ENCODE measurements at regions not wholly inside any gene's neighbourhood (a gene's known extent, or its start where the extent isn't known, plus 50 kb on each side); places are given as distances from the start of the nearest gene placed in this dataset.

DNA sequence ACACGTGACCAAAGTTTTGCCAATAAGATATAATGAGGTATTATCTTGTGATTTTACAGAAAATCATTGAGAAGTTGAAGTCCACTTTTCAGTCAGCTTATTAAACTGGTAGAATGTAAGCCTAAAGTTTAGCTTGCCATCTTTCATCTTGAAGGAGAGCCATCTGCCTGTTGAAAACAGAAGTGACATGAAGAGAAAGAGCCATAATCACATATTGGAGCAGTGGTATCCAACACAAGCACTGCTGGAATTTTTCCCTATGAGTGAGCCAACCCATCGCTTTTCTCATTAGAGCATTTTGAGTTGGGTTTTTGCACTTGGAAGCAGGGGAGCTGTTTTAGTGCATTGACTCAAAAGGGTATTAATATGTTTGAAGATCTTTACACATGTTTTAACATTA is 117.6 kb upstream of the FERD3L start:
- Histone ChIP-seq H3K4me1 (ENCODE audit: control insufficient read depth in 1 of 2, insufficient read depth in 2 of 2, low read length in 2 of 2) (no peaks in the 10 kb centered on the region), H3K27me3 (ENCODE audit: low read depth, low read length) (no peaks in the 10 kb centered on the region), H3K27ac (ENCODE audit: low read length) (no peak overlapping the region), H3K9me3 (ENCODE audit: control insufficient read depth in 1 of 2, low read length in 2 of 2) (no peaks in the 10 kb centered on the region), H3K4me3 (ENCODE audit: low read depth in 1 of 2, low read length in 2 of 2) (no peak overlapping the region), H3K36me3 (ENCODE audit: control insufficient read depth in 1 of 2, insufficient read depth in 2 of 2, low read length in 2 of 2) (no peaks in the 10 kb centered on the region)

- no peaks in the 10 kb centered on the region for H3K27me3 ChIP-seq (ENCODE audit: low read depth, low read length)
- no peaks in the 10 kb centered on the region for H3K4me1 ChIP-seq (ENCODE audit: control insufficient read depth in 1 of 2, insufficient read depth in 2 of 2, low read length in 2 of 2)
- H3K4me3 ChIP-seq (ENCODE audit: low read depth in 1 of 2, low read length in 2 of 2): no peak overlapping the region
- no peak overlapping the region for H3K27ac ChIP-seq (ENCODE audit: low read length)
- H3K36me3 ChIP-seq (ENCODE audit: control insufficient read depth in 1 of 2, insufficient read depth in 2 of 2, low read length in 2 of 2): no peaks in the 10 kb centered on the region
- no peaks in the 10 kb centered on the region for H3K9me3 ChIP-seq (ENCODE audit: control insufficient read depth in 1 of 2, low read length in 2 of 2)
Measured at GRCh38 chr7:19249281-19249680, 104.1 kb upstream of the FERD3L start.

DNA sequence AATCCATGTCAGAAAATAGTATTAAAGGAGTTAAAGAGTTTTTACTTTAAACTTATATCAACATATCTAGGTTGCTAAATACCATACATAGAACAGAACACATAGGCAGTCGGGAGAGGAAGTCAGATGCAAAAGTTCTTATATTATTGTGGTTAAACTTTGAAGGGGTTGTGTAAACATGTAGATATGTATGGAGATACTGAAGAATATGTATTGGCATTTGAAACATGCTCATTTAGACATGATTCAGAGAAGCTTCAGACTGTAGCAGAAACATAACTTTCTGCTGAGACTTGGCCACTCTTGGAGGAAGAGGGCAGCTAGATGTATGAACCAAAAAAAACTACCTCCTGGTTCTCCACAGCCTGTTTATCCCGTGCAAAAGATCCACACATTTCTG is 103.5 kb upstream of the FERD3L start:
- no peak overlapping the region for H3K27ac ChIP-seq (ENCODE audit: low read length)
- no peaks in the 10 kb centered on the region for H3K4me1 ChIP-seq (ENCODE audit: control insufficient read depth in 1 of 2, insufficient read depth in 2 of 2, low read length in 2 of 2)
- no peaks in the 10 kb centered on the region for H3K36me3 ChIP-seq (ENCODE audit: control insufficient read depth in 1 of 2, insufficient read depth in 2 of 2, low read length in 2 of 2)
- no peak overlapping the region for H3K4me3 ChIP-seq (ENCODE audit: low read depth in 1 of 2, low read length in 2 of 2)
- no peaks in the 10 kb centered on the region for H3K27me3 ChIP-seq (ENCODE audit: low read depth, low read length)
- no peaks in the 10 kb centered on the region for H3K9me3 ChIP-seq (ENCODE audit: control insufficient read depth in 1 of 2, low read length in 2 of 2)

- H3K4me3 ChIP-seq (ENCODE audit: low read depth in 1 of 2, low read length in 2 of 2): no peak overlapping the region
- H3K9me3 ChIP-seq (ENCODE audit: control insufficient read depth in 1 of 2, low read length in 2 of 2): no peaks in the 10 kb centered on the region
- H3K27me3 ChIP-seq (ENCODE audit: low read depth, low read length): no peaks in the 10 kb centered on the region
- no peaks in the 10 kb centered on the region for H3K4me1 ChIP-seq (ENCODE audit: control insufficient read depth in 1 of 2, insufficient read depth in 2 of 2, low read length in 2 of 2)
- H3K36me3 ChIP-seq (ENCODE audit: control insufficient read depth in 1 of 2, insufficient read depth in 2 of 2, low read length in 2 of 2): no peaks in the 10 kb centered on the region
- H3K27ac ChIP-seq (ENCODE audit: low read length): no peak overlapping the region
Measured at GRCh38 chr7:19248115-19248514, 102.9 kb upstream of the FERD3L start.

DNA sequence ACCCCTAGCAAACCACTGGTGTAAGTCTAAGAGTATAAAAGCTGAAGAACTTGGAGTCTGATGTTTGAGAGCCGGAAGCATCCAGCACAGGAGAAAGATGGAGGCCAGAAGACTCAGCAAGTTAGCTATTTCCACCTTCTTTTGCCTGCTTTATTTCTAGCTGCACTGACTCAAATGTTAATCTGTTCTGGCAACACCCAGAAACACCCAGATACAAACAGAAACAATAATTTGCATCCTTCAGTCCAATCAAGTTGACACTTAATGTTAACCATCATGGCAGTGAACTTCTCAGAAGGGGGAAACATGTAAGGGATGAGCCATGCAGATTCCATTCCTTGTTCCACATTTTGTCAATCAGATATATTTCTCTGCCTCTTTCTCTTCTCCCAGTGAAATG is 101.8 kb upstream of the FERD3L start:
- no peaks in the 10 kb centered on the region for H3K4me1 ChIP-seq (ENCODE audit: control insufficient read depth in 1 of 2, insufficient read depth in 2 of 2, low read length in 2 of 2)
- no peaks in the 10 kb centered on the region for H3K27me3 ChIP-seq (ENCODE audit: low read depth, low read length)
- no peaks in the 10 kb centered on the region for H3K36me3 ChIP-seq (ENCODE audit: control insufficient read depth in 1 of 2, insufficient read depth in 2 of 2, low read length in 2 of 2)
- no peak overlapping the region for H3K27ac ChIP-seq (ENCODE audit: low read length)
- no peak overlapping the region for H3K4me3 ChIP-seq (ENCODE audit: low read depth in 1 of 2, low read length in 2 of 2)
- peaks cover 0 to 4% of the 10 kb centered on the region in 2 donors for H3K9me3 ChIP-seq (ENCODE audit: control insufficient read depth in 1 of 2, low read length in 2 of 2)

DNA sequence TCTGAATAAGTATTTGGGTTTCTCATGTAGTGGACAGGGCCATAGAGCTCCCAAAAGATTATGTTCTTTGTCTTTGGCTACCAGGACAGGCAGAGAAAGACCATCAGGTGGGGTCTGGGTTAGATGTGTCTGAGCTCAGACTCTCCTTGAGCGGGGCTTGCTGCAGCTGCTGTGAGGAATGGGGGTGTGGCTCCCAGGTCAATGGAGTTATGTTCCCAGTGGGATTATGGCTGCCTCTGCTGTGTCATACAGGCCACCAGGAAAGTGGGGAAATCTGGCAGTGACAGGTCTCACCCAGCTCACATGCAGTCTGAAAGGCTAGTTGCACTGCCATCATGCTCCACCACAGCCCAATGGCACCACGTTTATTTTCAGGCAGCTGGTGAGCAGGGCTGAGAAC is 97.0 kb upstream of the FERD3L start:
- Histone ChIP-seq H3K9me3 (ENCODE audit: control insufficient read depth in 1 of 2, low read length in 2 of 2) (peaks cover 0 to 12% of the 10 kb centered on the region in 2 donors), H3K36me3 (ENCODE audit: control insufficient read depth in 1 of 2, insufficient read depth in 2 of 2, low read length in 2 of 2) (no peaks in the 10 kb centered on the region), H3K27me3 (ENCODE audit: low read depth, low read length) (no peaks in the 10 kb centered on the region), H3K4me3 (ENCODE audit: low read depth in 1 of 2, low read length in 2 of 2) (no peak overlapping the region), H3K4me1 (ENCODE audit: control insufficient read depth in 1 of 2, insufficient read depth in 2 of 2, low read length in 2 of 2) (no peaks in the 10 kb centered on the region), H3K27ac (ENCODE audit: low read length) (no peak overlapping the region)

DNA sequence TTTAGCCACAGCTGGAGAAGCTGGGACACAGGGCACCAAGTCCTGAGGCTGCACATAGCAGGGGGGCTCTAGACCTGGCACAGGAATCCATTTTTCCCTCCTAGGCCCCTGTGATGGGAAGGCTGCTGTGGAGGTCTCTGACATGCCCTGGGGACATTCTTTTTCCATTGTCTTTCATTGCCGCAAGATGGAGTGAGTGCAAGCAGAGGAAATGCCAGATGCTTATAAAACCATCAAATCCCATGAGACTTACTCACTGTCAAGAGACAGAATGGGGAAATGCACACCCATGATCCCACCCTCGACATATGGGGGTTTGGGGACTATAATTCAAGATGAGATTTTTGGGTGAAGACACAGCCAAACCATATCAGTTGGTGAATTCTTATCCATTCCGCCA is 94.7 kb upstream of the FERD3L start:
- Histone ChIP-seq H3K27ac (ENCODE audit: low read length) (no peak overlapping the region), H3K4me1 (ENCODE audit: control insufficient read depth in 1 of 2, insufficient read depth in 2 of 2, low read length in 2 of 2) (no peaks in the 10 kb centered on the region), H3K4me3 (ENCODE audit: low read depth in 1 of 2, low read length in 2 of 2) (no peak overlapping the region), H3K9me3 (ENCODE audit: control insufficient read depth in 1 of 2, low read length in 2 of 2) (peaks cover 0 to 12% of the 10 kb centered on the region in 2 donors), H3K36me3 (ENCODE audit: control insufficient read depth in 1 of 2, insufficient read depth in 2 of 2, low read length in 2 of 2) (no peaks in the 10 kb centered on the region), H3K27me3 (ENCODE audit: low read depth, low read length) (no peaks in the 10 kb centered on the region)

- H3K27ac ChIP-seq (ENCODE audit: low read length): no peak overlapping the region
- no peak overlapping the region for H3K4me3 ChIP-seq (ENCODE audit: low read depth in 1 of 2, low read length in 2 of 2)
- no peaks in the 10 kb centered on the region for H3K4me1 ChIP-seq (ENCODE audit: control insufficient read depth in 1 of 2, insufficient read depth in 2 of 2, low read length in 2 of 2)
- H3K27me3 ChIP-seq (ENCODE audit: low read depth, low read length): no peaks in the 10 kb centered on the region
- no peaks in the 10 kb centered on the region for H3K36me3 ChIP-seq (ENCODE audit: control insufficient read depth in 1 of 2, insufficient read depth in 2 of 2, low read length in 2 of 2)
- H3K9me3 ChIP-seq (ENCODE audit: control insufficient read depth in 1 of 2, low read length in 2 of 2): peaks cover 0 to 7% of the 10 kb centered on the region in 2 donors
Measured at GRCh38 chr7:19235680-19236079, 90.5 kb upstream of the FERD3L start.

GRCh38 chr7:19224951-19225350 is 79.7 kb upstream of the FERD3L start:
- no peak overlapping the region for H3K27ac ChIP-seq (ENCODE audit: low read length)
- H3K9me3 ChIP-seq (ENCODE audit: control insufficient read depth in 1 of 2, low read length in 2 of 2): no peaks in the 10 kb centered on the region
- no peaks in the 10 kb centered on the region for H3K27me3 ChIP-seq (ENCODE audit: low read depth, low read length)
- H3K36me3 ChIP-seq (ENCODE audit: control insufficient read depth in 1 of 2, insufficient read depth in 2 of 2, low read length in 2 of 2): no peaks in the 10 kb centered on the region
- H3K4me1 ChIP-seq (ENCODE audit: control insufficient read depth in 1 of 2, insufficient read depth in 2 of 2, low read length in 2 of 2): no peaks in the 10 kb centered on the region
- no peak overlapping the region for H3K4me3 ChIP-seq (ENCODE audit: low read depth in 1 of 2, low read length in 2 of 2)

DNA sequence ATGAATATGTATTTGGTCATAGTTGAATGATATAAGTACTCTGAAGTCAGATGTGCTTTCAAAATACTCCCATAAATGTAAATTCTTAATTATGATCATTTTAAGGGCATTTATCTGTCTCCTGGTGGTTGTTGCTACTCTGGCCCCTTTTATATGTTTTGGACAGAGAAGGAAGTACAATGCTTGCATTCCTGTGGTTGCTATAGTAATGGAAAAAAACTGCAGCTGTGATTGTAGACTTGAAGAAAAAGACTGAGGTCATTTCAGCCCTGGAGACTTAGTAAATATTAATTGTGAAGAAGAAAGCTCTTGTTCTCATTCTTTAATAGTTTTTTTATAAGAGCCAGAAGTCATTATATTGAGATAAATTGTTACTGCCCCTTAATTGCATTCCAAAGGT is 70.2 kb upstream of the FERD3L start:
- Histone ChIP-seq H3K4me3 (ENCODE audit: low read depth in 1 of 2, low read length in 2 of 2) (no peak overlapping the region), H3K9me3 (ENCODE audit: control insufficient read depth in 1 of 2, low read length in 2 of 2) (peaks cover 0 to 3% of the 10 kb centered on the region in 2 donors), H3K27me3 (ENCODE audit: low read depth, low read length) (no peaks in the 10 kb centered on the region), H3K4me1 (ENCODE audit: control insufficient read depth in 1 of 2, insufficient read depth in 2 of 2, low read length in 2 of 2) (no peaks in the 10 kb centered on the region), H3K36me3 (ENCODE audit: control insufficient read depth in 1 of 2, insufficient read depth in 2 of 2, low read length in 2 of 2) (no peaks in the 10 kb centered on the region), H3K27ac (ENCODE audit: low read length) (no peak overlapping the region)

GRCh38 chr7:19213746-19214145 is 68.5 kb upstream of the FERD3L start:
- no peaks in the 10 kb centered on the region for H3K36me3 ChIP-seq (ENCODE audit: control insufficient read depth in 1 of 2, insufficient read depth in 2 of 2, low read length in 2 of 2)
- H3K4me1 ChIP-seq (ENCODE audit: control insufficient read depth in 1 of 2, insufficient read depth in 2 of 2, low read length in 2 of 2): no peaks in the 10 kb centered on the region
- H3K4me3 ChIP-seq (ENCODE audit: low read depth in 1 of 2, low read length in 2 of 2): no peak overlapping the region
- no peak overlapping the region for H3K27ac ChIP-seq (ENCODE audit: low read length)
- no peaks in the 10 kb centered on the region for H3K27me3 ChIP-seq (ENCODE audit: low read depth, low read length)
- H3K9me3 ChIP-seq (ENCODE audit: control insufficient read depth in 1 of 2, low read length in 2 of 2): peaks cover 0 to 3% of the 10 kb centered on the region in 2 donors

GRCh38 chr7:19210893-19211413 is 65.7 kb upstream of the FERD3L start:
- no peaks in the 10 kb centered on the region for H3K27me3 ChIP-seq (ENCODE audit: low read depth, low read length)
- no peak overlapping the region for H3K4me3 ChIP-seq (ENCODE audit: low read depth in 1 of 2, low read length in 2 of 2)
- H3K27ac ChIP-seq (ENCODE audit: low read length): no peak overlapping the region
- peaks cover 0 to 3% of the 10 kb centered on the region in 2 donors for H3K9me3 ChIP-seq (ENCODE audit: control insufficient read depth in 1 of 2, low read length in 2 of 2)
- no peaks in the 10 kb centered on the region for H3K4me1 ChIP-seq (ENCODE audit: control insufficient read depth in 1 of 2, insufficient read depth in 2 of 2, low read length in 2 of 2)
- H3K36me3 ChIP-seq (ENCODE audit: control insufficient read depth in 1 of 2, insufficient read depth in 2 of 2, low read length in 2 of 2): no peaks in the 10 kb centered on the region

All from muscle layer of duodenum (tissue), 2 donors.